ENCODE measurements at regions not wholly inside any gene's neighbourhood (a gene's known extent, or its start where the extent isn't known, plus 50 kb on each side); places are given as distances from the start of the nearest gene placed in this dataset.

- TF ChIP-seq POLR2AphosphoS5 (IDR thresholded peaks at IDR 0.05): no peak
- no peak for TF ChIP-seq EP300 (IDR thresholded peaks at IDR 0.05)
- TF ChIP-seq, protein P1, sequence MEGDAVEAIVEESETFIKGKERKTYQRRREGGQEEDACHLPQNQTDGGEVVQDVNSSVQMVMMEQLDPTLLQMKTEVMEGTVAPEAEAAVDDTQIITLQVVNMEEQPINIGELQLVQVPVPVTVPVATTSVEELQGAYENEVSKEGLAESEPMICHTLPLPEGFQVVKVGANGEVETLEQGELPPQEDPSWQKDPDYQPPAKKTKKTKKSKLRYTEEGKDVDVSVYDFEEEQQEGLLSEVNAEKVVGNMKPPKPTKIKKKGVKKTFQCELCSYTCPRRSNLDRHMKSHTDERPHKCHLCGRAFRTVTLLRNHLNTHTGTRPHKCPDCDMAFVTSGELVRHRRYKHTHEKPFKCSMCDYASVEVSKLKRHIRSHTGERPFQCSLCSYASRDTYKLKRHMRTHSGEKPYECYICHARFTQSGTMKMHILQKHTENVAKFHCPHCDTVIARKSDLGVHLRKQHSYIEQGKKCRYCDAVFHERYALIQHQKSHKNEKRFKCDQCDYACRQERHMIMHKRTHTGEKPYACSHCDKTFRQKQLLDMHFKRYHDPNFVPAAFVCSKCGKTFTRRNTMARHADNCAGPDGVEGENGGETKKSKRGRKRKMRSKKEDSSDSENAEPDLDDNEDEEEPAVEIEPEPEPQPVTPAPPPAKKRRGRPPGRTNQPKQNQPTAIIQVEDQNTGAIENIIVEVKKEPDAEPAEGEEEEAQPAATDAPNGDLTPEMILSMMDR (IDR thresholded peaks at IDR 0.05): no peak
These were observed 519.8 kb downstream of the TMEM114 start for GRCh38 chr16:8070506-8070905.

All from esophagus muscularis mucosa (tissue), 4 donors.